Thyroid gland (tissue), 4 donors: ENCODE measurements at regions not wholly inside any gene's neighbourhood (a gene's known extent, or its start where the extent isn't known, plus 50 kb on each side); places are given as distances from the start of the nearest gene placed in this dataset.
"Not testable (repeated sequence)": the region's sequence is repeated elsewhere in the genome, so short reads cannot be mapped to it uniquely, and the experiment has no call there.

Experiments used
- DNase-seq, 2 donors: peaks; one replicate each; pipeline ENCODE4 v3.0.0-alpha.2; 2019
- H3K27ac ChIP-seq, 3 donors: fragments of 200-600 bp; sonication (generic); 1 replicate in 2 of 3; 2 replicates in 1 of 3; pipeline ENCODE4 v1.5.1; 2016 to 2019; ENCODE audit warnings: mild to moderate bottlenecking in 1 of 3, moderate library complexity in 1 of 3
- H3K27me3 ChIP-seq: fragments of 200-600 bp; sonication (generic); one replicate; pipeline ENCODE4 v1.5.1; 2019
- H3K36me3 ChIP-seq, 2 donors: fragments of 200-600 bp; sonication (generic); one replicate each; pipeline ENCODE4 v1.5.1; 2016 to 2019
- H3K4me1 ChIP-seq, 2 donors: fragments of 200-600 bp; sonication (generic); one replicate each; pipeline ENCODE4 v1.5.1; 2017 to 2019
- H3K4me3 ChIP-seq, 3 donors: fragments of 200-600 bp; sonication (generic); replicated peaks in 1 of 3; 1 replicate in 2 of 3; 2 replicates in 1 of 3; pipeline ENCODE4 v1.5.1; 2016; ENCODE audit warnings: mild to moderate bottlenecking in 1 of 3
- H3K9me3 ChIP-seq: fragments of 200-600 bp; sonication (generic); one replicate; pipeline ENCODE4 v1.5.1; 2017
- CTCF ChIP-seq, 6 experiments: fragments of 200-600 bp in 3 of 6; fragments of 450-650 bp in 3 of 6; sonication (generic) in 3 of 6; IDR thresholded peaks; one replicate each; pipeline ENCODE4 v1.5.1; 2016 to 2019; ENCODE audit warnings: antibody characterized with exemption in 6 of 6, mild to moderate bottlenecking in 2 of 6, inconsistent platforms in 1 of 6, moderate library complexity in 1 of 6
- POLR2A ChIP-seq, 2 donors: fragments of 450-650 bp; IDR thresholded peaks; one replicate each; pipeline ENCODE4 v1.6.1; 2017; ENCODE audit warnings: antibody characterized with exemption in 2 of 2, mild to moderate bottlenecking in 2 of 2, moderate library complexity in 1 of 2
- WGBS, 2 donors: methylation state at CpG; one replicate each; pipeline ENCODE4 v1.1.5; 2017; 5-methylcytosine and 5-hydroxymethylcytosine counted together
- intact Hi-C: fragments of 100-400 bp; cut with DNase I; formaldehyde crosslinking; loops from one replicate; pipeline ENCODE4 v1.15.1; 2023

- WGBS, 2 donors = 72 to 82% methylated on average over 7 of the region's 7 CpGs
- Histone ChIP-seq H3K4me3 (no peak overlapping the region), H3K9me3 (no peaks in the 10 kb centered on the region), H3K27ac (no peak overlapping the region), H3K36me3 (no peaks in the 10 kb centered on the region), H3K4me1 (no peaks in the 10 kb centered on the region), H3K27me3 (no peaks in the 10 kb centered on the region)
- no peak for DNase-seq
- intact Hi-C loops = no loop called here
- no peak for TF ChIP-seq CTCF (IDR thresholded peaks at IDR 0.05)
- no peak for TF ChIP-seq POLR2A (IDR thresholded peaks at IDR 0.05)
These were observed 102.8 kb upstream of the SEC14L1 start for GRCh38 chr17:77037943-77038342.

- intact Hi-C loops = no loop called here
- WGBS, 2 donors = 88 to 90% methylated on average over 20 of the region's 20 CpGs
These were observed 101.7 kb upstream of the SEC14L1 start for GRCh38 chr17:77038884-77039555.

GRCh38 chr17:77042476-77043231 lies 98.1 kb upstream of the SEC14L1 start:
- H3K36me3 ChIP-seq = no peaks in the 10 kb centered on the region
- H3K27me3 ChIP-seq = no peaks in the 10 kb centered on the region
- H3K27ac ChIP-seq = no peak overlapping the region
- DNase-seq = no peak
- H3K4me3 ChIP-seq = no peak overlapping the region
- H3K9me3 ChIP-seq = no peaks in the 10 kb centered on the region
- intact Hi-C loops = no loop called here
- WGBS, 2 donors = 79 to 83% methylated on average over 11 of the region's 11 CpGs
- no peaks in the 10 kb centered on the region for H3K4me1 ChIP-seq
- TF ChIP-seq POLR2A (IDR thresholded peaks at IDR 0.05) (no peak), CTCF (IDR thresholded peaks at IDR 0.05) (no peak)

More at GRCh38 chr17:77038884-77039555, 101.7 kb upstream of the SEC14L1 start:
- no peak for DNase-seq
- H3K9me3 ChIP-seq = no peaks in the 10 kb centered on the region
- no peaks in the 10 kb centered on the region for H3K27me3 ChIP-seq
- no peak overlapping the region for H3K4me3 ChIP-seq
- TF ChIP-seq POLR2A (IDR thresholded peaks at IDR 0.05) (no peak), CTCF (IDR thresholded peaks at IDR 0.05) (no peak)
- no peaks in the 10 kb centered on the region for H3K36me3 ChIP-seq
- H3K4me1 ChIP-seq = no peaks in the 10 kb centered on the region
- H3K27ac ChIP-seq = no peak overlapping the region

- Histone ChIP-seq H3K27me3 (no peaks in the 10 kb centered on the region), H3K27ac (no peak overlapping the region), H3K4me1 (no peaks in the 10 kb centered on the region), H3K4me3 (no peak overlapping the region), H3K36me3 (no peaks in the 10 kb centered on the region), H3K9me3 (no peaks in the 10 kb centered on the region)
- no peak for TF ChIP-seq CTCF (IDR thresholded peaks at IDR 0.05)
- intact Hi-C loops = no loop called here
- DNase-seq = no peak
- WGBS, 2 donors = 86 to 94% methylated on average over 6 to 7 of the region's 7 CpGs
These were observed 95.2 kb upstream of the SEC14L1 start for GRCh38 chr17:77045441-77046041.

GRCh38 chr17:77049440-77049839 lies 91.3 kb upstream of the SEC14L1 start:
- no peak overlapping the region for H3K27ac ChIP-seq
- WGBS, 2 donors = 19 to 24% methylated on average over 12 of the region's 12 CpGs
- no peak overlapping the region for H3K4me3 ChIP-seq
- no peak for DNase-seq
- H3K36me3 ChIP-seq = no peaks in the 10 kb centered on the region
- TF ChIP-seq POLR2A (IDR thresholded peaks at IDR 0.05) (no peak), CTCF (IDR thresholded peaks at IDR 0.05) (no peak)
- no peaks in the 10 kb centered on the region for H3K9me3 ChIP-seq
- no peaks in the 10 kb centered on the region for H3K27me3 ChIP-seq
- intact Hi-C loops = no loop called here
- no peaks in the 10 kb centered on the region for H3K4me1 ChIP-seq

GRCh38 chr17:77050901-77051300 lies 89.9 kb upstream of the SEC14L1 start:
- H3K27ac ChIP-seq, intact Hi-C loops, DNase-seq, H3K4me1 ChIP-seq, H3K27me3 ChIP-seq, H3K9me3 ChIP-seq, H3K4me3 ChIP-seq, H3K36me3 ChIP-seq: not testable (repeated sequence)
- 63 to 77% methylated on average over 13 to 14 of the region's 14 CpGs for WGBS, 2 donors
